Suprapubic skin (tissue), 4 donors: ENCODE measurements at regions not wholly inside any gene's neighbourhood (a gene's known extent, or its start where the extent isn't known, plus 50 kb on each side); places are given as distances from the start of the nearest gene placed in this dataset.
"Not testable (repeated sequence)": the region's sequence is repeated elsewhere in the genome, so short reads cannot be mapped to it uniquely, and the experiment has no call there.

Experiments used
- DNase-seq, 2 donors: peaks; one replicate each; pipeline ENCODE4 v3.0.0-alpha.2; 2019; ENCODE audit warnings: low spot score in 2 of 2
- H3K27ac ChIP-seq: fragments of 200-600 bp; sonication (generic); one replicate; pipeline ENCODE4 v1.5.1; 2019
- H3K27me3 ChIP-seq: fragments of 200-600 bp; sonication (generic); one replicate; pipeline ENCODE4 v1.5.1; 2019
- H3K36me3 ChIP-seq: fragments of 200-600 bp; sonication (generic); one replicate; pipeline ENCODE4 v1.5.1; 2019
- H3K4me1 ChIP-seq: fragments of 200-600 bp; sonication (generic); one replicate; pipeline ENCODE4 v1.5.1; 2019
- H3K4me3 ChIP-seq: fragments of 200-600 bp; sonication (generic); one replicate; pipeline ENCODE4 v1.5.1; 2019; ENCODE audit warnings: mild to moderate bottlenecking
- H3K9me3 ChIP-seq: fragments of 200-600 bp; sonication (generic); one replicate; pipeline ENCODE4 v1.5.1; 2019
- EP300 ChIP-seq: sonication (generic); formaldehyde crosslinking; IDR thresholded peaks from one replicate; pipeline ENCODE4 v1.6.1; 2017; ENCODE audit warnings: antibody characterized with exemption
- POLR2A ChIP-seq, 2 donors: fragments of 450-650 bp; IDR thresholded peaks; one replicate each; pipeline ENCODE4 v1.6.1; 2017; ENCODE audit warnings: antibody characterized with exemption in 2 of 2, mild to moderate bottlenecking in 2 of 2, moderate library complexity in 2 of 2
- POLR2AphosphoS5 ChIP-seq, 3 donors: sonication (generic); formaldehyde crosslinking; IDR thresholded peaks; one replicate each; pipeline ENCODE4 v1.6.1; 2017; ENCODE audit warnings: antibody characterized with exemption in 3 of 3
- WGBS: methylation state at CpG from one replicate; pipeline ENCODE4 v1.1.5; 2018; 5-methylcytosine and 5-hydroxymethylcytosine counted together
- TF ChIP-seq, protein P1 (sequence below), 2 donors: fragments of 200-600 bp in 1 of 2; fragments of 450-650 bp in 1 of 2; sonication (generic) in 1 of 2; IDR thresholded peaks; one replicate each; pipeline ENCODE4 v1.5.1; 2016 to 2019; ENCODE audit warnings: antibody characterized with exemption in 2 of 2, mild to moderate bottlenecking in 1 of 2, moderate library complexity in 1 of 2

DNA sequence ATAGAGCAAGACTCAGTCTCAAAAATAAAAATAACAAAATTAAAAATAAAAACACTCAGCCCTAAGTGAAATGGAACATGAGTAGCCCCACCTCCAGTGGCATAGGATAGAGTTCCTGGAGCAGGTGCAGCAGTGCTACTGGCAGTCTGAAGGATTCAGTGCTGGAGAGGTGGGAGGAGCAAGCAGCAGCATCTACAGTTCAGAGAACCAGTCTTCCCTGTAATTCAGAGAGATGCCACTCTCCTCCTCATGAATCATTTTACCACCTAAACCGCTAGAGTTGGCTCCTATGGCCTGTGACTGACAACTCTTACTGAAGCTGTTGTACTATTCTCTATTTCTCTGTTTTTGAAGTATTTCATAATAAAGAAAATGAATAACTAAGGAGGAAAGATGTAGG, 56.0 kb upstream of the SMURF2 start:
- Histone ChIP-seq H3K36me3 (no peaks in the 10 kb centered on the region), H3K9me3 (no peaks in the 10 kb centered on the region), H3K27me3 (no peaks in the 10 kb centered on the region), H3K27ac (no peak overlapping the region), H3K4me3 (no peak overlapping the region), H3K4me1 (peaks cover 2% of the 10 kb centered on the region)
- TF ChIP-seq EP300, result no peak
- no peak for TF ChIP-seq POLR2AphosphoS5 (IDR thresholded peaks at IDR 0.05)
- TF ChIP-seq POLR2A (IDR thresholded peaks at IDR 0.05), result no peak
- TF ChIP-seq, protein P1, sequence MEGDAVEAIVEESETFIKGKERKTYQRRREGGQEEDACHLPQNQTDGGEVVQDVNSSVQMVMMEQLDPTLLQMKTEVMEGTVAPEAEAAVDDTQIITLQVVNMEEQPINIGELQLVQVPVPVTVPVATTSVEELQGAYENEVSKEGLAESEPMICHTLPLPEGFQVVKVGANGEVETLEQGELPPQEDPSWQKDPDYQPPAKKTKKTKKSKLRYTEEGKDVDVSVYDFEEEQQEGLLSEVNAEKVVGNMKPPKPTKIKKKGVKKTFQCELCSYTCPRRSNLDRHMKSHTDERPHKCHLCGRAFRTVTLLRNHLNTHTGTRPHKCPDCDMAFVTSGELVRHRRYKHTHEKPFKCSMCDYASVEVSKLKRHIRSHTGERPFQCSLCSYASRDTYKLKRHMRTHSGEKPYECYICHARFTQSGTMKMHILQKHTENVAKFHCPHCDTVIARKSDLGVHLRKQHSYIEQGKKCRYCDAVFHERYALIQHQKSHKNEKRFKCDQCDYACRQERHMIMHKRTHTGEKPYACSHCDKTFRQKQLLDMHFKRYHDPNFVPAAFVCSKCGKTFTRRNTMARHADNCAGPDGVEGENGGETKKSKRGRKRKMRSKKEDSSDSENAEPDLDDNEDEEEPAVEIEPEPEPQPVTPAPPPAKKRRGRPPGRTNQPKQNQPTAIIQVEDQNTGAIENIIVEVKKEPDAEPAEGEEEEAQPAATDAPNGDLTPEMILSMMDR (IDR thresholded peaks at IDR 0.05), result no peak
- 53% methylated on average over 1 of the region's 1 CpG for WGBS
- DNase-seq, result no peak

DNA sequence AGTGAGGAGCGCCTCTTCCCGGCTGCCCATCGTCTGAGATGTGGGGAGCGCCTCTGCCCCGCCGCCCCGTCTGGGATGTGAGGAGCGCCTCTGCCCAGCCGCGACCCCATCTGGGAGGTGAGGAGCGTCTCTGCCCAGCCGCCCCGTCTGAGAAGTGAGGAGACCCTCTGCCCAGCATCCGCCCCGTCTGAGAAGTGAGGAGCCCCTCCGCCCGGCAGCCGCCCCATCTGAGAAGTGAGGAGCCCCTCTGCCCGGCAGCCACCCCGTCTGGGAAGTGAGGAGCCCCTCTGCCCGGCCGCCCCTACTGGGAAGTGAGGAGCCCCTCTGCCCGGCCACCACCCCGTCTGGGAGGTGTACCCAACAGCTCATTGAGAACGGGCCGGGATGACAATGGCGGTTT, 54.4 kb upstream of the SMURF2 start:
- H3K4me1 ChIP-seq, DNase-seq, H3K27me3 ChIP-seq, H3K27ac ChIP-seq, H3K4me3 ChIP-seq, H3K36me3 ChIP-seq, H3K9me3 ChIP-seq: not testable (repeated sequence)
- WGBS, result 97% methylated on average over 21 of the region's 27 CpGs

DNA sequence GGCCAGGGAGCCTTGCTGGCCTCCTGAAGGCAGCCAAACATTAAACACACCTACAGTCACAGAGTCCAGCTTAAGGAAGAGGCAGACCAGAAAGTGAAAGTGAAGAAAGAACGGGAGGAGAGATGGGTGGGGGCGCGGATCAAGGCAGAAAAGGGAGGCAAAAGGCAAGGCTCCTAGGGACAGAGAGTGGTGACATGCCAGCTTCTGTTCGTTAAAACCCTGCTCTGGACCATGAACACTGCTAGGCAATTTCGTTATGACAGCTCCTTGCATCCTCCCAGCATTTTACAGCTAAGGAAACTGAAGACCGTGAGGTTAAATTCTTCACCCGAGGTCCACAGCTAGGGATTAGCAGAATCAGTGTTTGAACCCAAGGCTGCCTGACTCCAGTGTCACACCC, 51.7 kb upstream of the SMURF2 start:
- not testable (repeated sequence) for H3K27ac ChIP-seq
- 25% methylated on average over 7 of the region's 7 CpGs for WGBS

DNA sequence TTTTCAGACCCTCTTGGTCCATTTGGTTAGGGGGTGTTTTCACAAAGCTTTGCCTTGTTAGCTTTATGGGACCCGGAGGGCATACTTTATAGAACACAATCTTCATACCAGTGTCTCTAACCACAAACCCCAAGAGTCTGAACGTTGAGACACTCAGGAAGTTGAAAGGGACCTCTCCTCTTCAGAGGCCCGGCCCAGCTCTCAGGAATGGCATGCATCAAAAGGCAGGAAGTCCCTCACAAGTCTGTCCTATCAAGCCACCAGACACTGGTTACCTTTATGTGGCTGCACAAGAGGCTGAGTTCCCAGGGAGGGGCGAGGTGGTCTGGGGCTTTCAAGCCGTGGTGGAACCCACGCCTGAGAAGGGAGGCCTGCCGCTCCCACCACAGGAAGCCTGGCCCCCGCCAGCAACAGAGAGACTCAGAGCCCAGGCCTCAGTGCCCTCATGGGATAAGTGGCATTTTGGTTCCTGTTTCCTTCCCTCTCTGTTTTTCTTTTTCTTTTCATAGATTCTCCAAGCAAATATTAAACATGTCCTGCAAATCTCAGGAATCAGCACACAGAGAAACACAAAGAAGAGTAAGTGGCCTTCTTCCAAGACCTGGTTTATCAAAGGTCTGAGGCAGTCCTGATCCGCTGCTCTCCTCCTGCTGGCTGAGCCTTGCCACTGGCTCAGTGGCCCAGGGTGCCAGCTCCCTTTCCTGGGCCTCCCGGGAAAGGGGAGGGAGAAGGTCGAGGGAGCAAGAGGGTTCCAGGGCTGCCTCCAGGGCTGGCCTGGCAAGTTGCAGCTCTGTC, 50.6 kb upstream of the SMURF2 start:
- 51% methylated on average over 9 of the region's 11 CpGs for WGBS
- H3K9me3 ChIP-seq, H3K36me3 ChIP-seq, DNase-seq, H3K4me3 ChIP-seq, H3K27me3 ChIP-seq, H3K27ac ChIP-seq: not testable (repeated sequence)
- peaks cover 17% of the 10 kb centered on the region for H3K4me1 ChIP-seq

More for the DNA sequence above, 51.7 kb upstream of the SMURF2 start:
- DNase-seq, H3K36me3 ChIP-seq, H3K27me3 ChIP-seq, H3K9me3 ChIP-seq: not testable (repeated sequence)
- H3K4me1 ChIP-seq, result peaks cover 10% of the 10 kb centered on the region
- peak overlapping the region; percentile 17 for H3K4me3 ChIP-seq
